HG03175 (cell line): ENCODE measurements at regions not wholly inside any gene's neighbourhood (a gene's known extent, or its start where the extent isn't known, plus 50 kb on each side); places are given as distances from the start of the nearest gene placed in this dataset.
"Not testable (repeated sequence)": the region's sequence is repeated elsewhere in the genome, so short reads cannot be mapped to it uniquely, and the experiment has no call there.

Source experiments
- ATAC-seq: cut with Tn5 transposase; IDR thresholded peaks from one replicate; pipeline ENCODE4 v1.9.1; 2021; ENCODE audit warnings: mild to moderate bottlenecking, moderate library complexity; ENCODE audit not compliant: unreplicated experiment

DNA sequence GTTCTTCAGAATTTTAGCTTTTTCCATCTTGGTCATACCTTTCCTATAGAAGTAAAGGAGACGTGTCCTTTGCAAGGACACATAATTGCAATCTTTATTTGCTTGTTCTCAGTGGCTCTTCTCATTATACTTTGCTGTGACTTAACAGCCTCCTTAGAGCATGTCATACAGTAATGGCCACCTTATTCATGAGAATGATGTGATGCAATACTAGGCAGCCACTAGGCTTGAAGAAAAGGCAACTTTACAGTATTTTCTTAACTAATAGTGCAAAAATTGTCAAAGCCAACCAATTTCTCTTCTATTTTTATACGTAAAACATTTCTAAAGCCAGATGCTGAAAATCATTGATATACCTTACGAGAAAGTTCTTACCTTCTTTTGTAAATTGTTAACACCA is 1296.8 kb upstream of the EYS start:
- ATAC-seq, result no peak

DNA sequence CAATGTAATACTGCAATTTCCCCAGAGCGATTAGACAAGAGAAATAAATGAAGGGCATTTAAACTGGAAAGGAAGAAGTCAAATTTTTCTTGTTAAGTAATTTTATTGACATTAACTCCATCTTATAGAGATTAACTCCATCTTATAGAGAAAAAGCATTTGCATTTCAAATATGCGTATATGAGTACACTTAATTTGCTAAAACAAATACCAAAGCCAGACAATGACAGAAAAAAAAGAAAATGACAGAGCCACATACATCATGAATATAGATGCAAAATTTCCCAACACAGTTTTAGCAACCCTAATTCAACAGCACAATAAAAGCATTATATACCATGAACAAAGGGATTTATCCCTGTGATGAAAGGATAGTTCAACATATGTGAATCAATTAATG is 1293.1 kb upstream of the EYS start:
- ATAC-seq, result no peak

DNA sequence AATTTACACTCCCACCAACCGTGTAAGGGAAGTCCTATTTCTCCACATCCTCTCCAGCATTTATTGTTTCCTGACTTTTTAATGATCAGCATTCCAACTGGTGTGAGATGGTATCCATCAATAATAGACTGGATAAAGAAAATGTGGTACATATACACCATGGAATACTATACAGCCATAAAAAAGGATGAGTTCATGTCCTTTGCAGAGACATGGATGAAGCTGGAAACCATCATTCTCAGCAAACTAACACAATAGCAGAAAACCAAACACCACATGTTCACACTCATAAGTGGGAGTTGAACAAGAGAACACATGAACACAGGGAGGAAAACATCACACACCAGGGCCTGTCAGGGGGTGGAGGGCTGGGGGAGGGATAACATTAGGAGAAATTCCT is 1290.6 kb upstream of the EYS start:
- not testable (repeated sequence) for ATAC-seq

DNA sequence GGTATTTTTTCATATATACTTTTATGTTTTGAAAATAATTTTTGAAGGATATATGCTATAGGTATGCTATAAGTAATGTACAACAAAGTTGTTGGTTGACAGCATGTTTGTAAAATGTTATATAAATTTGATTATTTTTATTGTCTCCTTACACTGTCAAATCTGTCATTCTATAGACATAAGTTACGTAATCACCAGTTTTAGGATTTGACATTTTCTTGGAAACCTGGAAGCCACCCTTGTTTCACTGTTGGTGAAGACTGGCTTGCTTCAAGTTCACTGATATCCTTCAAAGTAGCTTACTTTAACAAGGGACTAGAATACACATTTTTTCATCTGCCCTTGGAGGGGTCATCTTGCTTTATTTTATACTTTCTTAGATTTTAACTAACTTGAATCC is 1288.6 kb upstream of the EYS start:
- no peak for ATAC-seq

DNA sequence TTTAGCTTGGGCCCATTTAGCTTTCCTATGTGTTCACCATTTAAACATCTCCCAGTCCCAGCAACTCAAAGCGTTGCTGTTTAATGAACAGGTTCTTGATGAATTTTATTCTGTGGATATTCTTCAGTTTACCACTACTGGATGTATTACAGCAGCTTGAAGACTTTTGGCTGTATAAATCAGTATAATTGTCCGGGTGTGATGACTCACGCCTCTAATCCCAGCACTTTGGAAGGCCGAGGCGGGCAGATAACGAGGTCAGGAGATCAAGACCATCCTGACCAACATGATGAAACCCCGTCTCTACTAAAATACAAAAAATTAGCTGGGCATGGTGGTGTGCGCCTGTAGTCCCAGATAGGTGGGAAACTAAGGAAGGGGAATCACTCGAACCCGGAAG is 1286.7 kb upstream of the EYS start:
- not testable (repeated sequence) for ATAC-seq

DNA sequence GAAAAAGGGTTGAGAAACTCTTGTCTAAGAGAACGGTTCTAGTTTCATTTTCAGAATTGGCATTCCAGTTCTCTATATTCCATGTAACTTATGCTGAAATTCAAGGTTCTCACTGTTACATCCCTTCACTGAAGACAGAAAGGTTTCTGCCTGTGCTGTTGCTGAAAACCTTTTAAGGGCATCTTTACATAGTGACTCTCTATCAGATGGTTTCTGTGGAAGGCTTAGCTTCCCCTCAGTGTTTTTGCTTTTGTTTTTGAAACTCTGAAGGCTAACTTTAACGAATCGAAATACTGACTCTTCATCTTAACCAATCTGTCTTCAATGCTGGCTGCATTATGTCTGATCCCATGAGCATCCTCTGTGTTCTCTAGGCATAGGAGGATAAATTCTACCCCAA is 1286.2 kb upstream of the EYS start:
- ATAC-seq, result no peak

DNA sequence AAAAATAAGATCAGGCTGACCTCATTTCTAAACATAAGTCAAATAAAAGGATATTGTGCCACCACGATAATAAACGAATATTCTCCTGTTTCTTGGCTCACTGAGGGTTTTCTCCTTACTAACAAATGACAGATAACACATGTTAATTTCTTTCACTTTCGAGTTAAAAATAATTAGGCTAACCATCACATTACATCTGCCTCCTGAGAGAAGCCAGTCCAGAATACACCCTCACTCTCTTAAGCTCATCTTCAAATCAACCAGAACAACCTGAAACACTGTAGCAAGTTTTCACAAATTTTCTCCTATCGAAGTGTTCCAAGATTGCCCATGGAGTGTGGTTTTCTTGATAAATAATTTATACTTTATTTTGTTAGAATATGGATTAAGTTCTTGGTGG is 1285.6 kb upstream of the EYS start:
- ATAC-seq, result no peak

DNA sequence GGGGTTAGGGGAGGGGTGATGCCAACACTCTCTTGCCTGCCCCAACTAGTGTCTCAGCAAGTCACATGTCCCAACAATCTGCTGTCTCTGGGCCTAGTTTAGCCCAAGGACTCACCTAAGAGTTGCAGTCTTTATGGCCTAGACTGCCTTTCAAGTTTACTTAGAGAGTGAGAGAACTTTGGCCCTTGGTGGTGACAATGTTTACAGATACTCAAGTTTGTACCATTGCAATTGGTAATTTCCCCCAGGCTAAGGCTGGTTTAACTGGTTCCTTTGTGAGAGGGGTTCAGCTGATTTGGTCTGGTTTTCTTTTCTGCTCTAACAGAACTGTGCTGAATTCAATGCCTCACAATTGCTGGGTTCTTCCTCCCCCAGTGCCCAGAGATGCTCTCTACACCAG is 1279.9 kb upstream of the EYS start:
- ATAC-seq, result no peak

DNA sequence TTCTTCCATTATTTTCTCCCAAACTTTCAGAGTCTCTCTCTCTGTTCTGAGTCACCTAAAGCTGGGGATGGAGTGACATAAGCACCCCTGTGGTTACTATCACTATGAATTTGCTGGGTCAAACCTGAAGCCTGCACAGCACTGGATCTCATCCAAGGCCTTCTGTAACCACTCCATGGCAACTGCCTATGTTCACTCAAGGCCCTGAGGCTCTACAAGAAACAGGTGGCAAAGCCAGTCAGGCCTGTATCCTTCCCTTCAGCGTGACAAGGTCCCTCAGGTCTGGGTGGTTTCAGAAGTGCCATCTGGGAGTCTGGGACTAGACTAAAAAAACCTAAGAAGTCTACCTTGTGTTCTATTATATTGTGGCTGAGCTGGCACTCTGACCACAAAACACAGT is 1278.8 kb upstream of the EYS start:
- ATAC-seq, result no peak

DNA sequence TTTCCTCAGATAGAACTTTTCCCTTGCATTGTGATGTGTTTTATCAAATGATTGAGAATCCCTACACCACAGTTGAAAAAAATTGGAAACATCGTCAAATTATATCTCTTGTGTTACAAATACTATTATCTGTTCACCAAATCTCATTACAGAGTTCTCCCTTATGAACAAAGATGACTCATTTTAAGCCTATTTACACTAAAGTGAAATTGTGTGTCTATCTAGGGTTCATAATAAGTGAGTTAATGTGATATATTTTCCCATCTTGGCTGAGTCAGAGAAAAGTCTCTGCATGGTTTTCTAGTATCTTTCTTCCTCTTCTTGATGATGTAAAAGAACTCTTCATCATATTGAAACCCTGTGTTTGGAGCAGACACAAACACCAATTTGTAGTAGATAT is 1263.3 kb upstream of the EYS start:
- ATAC-seq, result no peak

DNA sequence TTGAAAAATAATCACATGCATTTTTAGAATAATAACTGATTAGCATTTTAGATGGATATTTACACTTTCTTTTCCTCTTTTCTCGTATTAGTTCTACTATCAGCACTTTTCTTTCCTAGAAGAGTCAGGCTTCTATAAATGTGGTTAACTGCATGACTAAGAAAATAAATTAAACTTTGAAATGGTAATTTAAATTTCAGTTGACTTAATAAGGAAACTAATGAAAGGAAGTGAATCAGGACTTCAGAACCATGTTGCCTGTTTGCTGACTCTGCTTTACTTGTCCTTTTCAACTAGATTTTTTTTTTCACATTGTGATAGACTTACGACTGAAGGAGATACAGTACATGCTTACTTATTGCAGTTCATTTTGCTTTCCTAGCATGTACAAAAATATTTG is 1258.2 kb upstream of the EYS start:
- no peak for ATAC-seq

DNA sequence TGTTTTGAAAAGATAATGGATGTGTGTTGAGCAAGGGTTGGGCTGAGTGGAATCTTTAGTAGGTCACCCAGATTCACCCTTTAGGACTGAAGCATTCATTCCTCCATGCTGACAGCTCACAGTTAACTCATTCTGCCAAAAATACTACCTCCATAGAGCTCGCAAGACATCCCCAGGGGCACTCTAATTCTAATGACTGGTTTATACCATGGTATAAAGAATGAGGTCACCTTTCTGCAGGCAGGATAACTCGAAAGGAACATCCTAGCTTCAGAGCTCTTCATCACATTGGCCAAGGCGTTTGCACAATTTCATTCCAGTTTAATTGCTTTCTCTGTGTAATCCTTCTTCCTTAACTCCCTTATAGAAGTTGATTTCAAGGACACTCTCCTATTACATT is 1257.2 kb upstream of the EYS start:
- no peak for ATAC-seq

DNA sequence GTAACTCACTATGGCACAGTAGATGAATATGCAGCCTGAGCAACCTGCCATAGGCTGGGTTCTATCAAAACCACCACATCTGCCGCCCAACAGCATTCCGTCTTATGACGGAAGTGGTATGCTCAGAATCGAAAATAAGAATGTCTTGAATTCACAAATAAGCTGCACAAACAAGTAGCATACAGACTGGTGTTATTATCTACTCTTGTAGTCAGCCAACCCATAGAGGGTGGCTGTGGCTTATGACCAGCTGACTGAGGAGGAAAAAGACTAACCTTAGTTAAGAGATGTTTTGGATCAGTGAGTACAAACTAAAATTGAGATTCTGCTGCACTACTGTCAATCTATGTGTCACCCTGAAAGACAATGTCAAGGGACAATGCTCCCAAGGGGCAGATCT is 1255.1 kb upstream of the EYS start:
- ATAC-seq, result no peak

DNA sequence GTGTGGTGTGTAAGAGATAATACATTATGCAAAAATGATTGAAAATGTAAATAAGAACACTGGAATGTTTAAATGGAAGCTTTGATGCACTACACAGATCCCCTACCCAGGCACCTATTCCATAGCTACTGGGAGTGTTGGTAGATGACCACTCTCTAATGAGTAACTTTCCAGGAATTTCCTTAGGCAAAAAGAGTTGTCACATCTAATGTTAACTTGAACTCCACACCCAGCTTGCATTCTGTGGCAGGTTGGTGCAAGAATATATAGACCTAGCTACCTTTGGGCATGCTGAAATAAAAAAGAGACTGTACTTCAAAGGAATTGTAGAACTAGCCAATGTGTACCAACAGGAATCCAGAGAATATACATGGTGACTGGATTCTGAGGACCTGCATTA is 1254.2 kb upstream of the EYS start:
- ATAC-seq, result no peak

DNA sequence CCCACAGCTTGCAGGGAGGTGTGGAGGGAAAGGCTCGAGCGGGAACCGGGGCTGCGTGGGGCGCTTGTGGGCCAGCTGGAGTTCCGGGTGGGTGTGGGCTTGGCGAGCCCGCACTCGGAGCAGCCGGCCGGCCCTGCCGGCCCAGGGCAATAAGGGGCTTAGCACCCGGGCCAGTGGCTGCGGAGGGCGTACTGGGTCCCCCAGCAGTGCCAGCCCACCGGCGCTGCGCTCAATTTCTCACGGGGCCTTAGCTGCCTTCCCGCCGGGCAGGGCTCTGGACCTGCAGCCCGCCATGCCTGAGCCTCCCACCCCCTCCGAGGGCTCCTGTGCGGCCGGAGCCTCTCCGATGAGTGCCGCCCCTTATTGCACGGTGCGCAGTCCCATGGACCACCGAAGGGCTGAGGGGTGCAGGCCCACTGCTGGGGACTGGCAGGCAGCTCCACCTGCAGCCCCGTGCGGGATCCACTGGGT is 1242.2 kb upstream of the EYS start:
- ATAC-seq, result no peak

DNA sequence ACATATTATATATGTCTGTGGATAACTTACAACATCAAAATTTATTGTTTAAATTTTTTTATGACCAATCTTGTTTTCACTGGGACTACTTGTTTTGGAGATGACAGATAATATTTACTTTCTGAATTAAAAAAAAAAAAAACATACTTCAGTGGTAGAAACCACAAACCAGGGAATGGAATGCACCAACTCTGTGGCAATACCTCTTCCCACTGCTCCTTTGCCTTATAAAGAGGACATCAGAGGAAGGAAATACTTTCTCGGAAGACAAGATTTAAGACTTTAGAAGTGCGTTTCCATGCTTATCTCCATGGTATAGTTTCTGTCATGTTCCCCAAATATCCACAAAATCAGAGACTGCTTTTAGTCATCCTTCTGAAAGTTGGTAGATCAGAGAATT is 1241.1 kb upstream of the EYS start:
- ATAC-seq, result no peak

DNA sequence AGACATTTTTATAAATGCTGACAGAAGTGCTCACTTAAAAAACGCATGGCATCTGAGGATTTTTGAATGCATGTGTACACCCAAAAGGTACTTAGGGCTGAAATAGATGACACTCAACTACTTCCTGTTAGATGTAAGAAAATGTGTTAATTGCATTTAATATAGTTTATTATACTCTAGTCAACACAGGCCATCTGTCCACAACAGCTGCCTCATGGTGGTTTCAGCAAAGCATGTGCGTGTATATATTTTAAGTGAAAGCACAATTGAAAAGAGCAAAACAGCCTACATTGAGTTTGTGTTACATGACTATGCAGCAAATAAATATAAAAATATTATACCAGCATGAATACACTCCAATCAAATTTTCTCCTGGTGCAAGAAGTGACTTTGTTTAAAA is 1233.0 kb upstream of the EYS start:
- ATAC-seq, result no peak

DNA sequence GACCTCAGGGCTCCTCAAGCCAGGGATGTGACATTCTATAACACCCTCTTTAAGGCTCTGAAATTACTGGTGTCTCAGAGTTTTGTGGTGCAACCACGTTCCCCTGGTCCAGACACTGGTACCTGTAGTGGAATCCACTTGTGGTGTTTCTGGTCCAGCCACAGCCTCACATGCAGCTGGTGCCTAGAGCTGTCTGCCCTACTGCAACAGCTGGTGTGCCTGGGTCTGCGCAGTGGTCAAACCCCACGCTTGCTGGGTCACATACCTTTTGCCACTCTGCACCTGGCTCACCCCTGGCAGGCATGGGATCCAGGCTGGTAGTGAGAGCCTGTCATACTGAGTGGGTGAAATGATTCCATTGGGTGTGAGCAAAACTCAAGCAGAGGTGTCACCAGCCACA is 1230.2 kb upstream of the EYS start:
- no peak for ATAC-seq

DNA sequence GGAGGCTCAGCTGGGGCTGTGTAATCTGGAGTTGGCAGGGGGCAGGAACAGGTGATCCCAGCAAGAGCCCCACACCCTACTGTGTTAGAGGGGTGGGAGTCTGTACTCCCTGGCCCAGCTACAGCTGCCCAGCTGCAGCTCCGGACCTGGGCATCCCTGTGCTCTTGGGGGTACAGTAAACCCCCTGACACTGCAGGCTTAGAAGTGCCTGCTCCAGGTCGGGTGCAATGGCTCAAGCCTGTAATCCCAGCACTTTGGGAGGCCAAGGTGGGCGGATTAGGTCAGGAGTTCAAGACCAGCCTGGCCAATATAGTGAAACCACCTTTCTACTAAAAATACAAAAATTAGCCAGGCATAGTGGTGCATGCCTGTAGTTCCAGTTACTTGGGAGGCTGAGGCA is 1228.6 kb upstream of the EYS start:
- no peak for ATAC-seq

DNA sequence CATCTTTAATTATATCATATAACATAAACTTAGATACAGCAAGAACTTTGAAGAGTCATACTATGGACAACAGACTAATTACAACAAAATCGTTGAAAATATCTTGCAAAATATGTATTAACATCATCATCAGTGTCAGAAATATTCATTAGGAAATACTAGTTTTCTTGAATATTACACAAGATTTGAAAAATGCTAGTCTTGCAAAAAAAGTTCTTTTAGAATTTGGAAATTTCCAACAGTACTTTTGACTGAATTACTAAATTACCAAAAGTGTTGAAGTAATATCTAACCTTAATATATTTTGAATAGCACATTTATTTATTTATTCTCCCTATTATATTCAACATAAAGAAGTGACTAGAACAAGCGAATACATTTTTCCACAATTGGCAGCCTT is 1224.8 kb upstream of the EYS start:
- no peak for ATAC-seq

DNA sequence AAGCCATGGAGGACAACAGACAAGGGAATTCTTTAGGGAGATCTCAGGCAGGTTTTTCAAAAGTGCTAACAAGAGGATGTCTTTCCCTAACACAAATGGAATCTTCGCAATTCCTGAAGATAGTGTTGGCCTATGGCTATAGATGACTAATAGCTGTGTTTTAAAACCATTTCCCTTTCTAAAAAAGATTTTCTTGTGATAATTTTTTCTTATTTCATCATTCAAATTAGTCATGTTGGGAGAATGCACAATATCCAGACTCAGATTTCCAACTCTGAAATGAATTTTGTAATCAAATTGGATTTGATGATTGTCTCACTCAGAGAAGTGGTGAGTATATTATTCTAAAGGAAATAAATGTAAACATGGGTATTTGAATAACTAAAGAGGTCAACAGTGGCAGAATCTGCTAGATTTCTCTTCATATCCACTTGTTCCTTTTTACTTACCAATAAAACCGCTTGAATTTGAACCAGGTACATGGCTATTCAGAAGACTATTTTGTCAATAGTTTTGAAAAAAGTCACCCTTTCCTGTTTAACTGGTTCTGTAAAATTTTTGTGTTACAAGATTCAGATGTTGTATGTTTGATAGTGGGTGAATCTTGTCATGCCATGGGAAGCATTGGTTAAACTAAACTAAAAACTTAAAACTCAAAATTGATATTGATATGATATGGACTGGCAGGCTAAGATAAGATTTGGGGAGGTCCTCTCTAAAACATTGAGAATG is 1223.7 kb upstream of the EYS start:
- ATAC-seq, result no peak

DNA sequence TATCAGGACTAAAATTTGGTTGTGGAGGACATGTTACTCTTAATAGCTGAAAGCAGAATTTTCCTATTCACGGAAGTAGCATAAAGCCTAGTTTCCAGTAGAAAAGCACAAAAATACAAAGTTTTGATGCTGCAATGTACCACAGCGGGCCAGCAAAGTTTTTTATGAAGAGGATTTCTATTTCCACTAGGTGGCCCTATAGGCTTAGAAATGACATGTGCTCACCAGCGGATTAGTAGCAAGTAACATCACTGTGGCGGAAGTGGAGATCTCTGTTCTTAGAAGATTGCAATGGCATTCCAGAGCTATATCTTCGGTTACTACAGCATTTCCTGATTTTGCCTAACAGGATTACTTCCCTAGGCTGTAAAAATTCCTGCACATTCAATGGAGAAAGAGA is 1219.0 kb upstream of the EYS start:
- ATAC-seq, result no peak

DNA sequence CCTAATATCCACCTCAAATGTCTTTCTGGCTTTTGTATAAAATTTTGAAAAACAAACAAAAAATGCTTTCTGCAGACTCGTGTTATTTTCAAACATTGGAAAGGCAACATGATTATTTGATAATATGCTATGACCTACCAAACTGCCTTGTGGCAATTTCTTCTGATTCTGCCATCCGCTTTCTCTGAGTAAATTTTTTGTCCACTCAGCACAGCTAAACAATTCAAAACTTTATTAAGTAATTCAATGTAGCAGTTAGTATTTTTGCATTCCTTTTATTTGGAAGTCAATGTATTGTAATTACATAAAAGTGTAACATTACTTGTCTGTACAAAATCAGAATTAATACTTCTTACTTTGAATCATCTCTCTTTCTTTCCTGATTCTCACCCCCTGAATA is 1206.6 kb upstream of the EYS start:
- no peak for ATAC-seq
